Adrenal gland (tissue), 9 donors: ENCODE measurements at regions not wholly inside any gene's neighbourhood (a gene's known extent, or its start where the extent isn't known, plus 50 kb on each side); places are given as distances from the start of the nearest gene placed in this dataset.

ENCODE experiments used
- DNase-seq, 7 donors: peaks; one replicate each; pipeline ENCODE4 v3.0.0-alpha.2; 2019 to 2020
- H3K27ac ChIP-seq, 5 donors: fragments of 200-600 bp; sonication (generic) in 4 of 5; 1 replicate in 3 of 5; 2 replicates in 2 of 5; pipeline versions ENCODE4 v1.5.1 to v1.8.0; 2016 to 2020; ENCODE audit warnings: mild to moderate bottlenecking in 1 of 5
- H3K27me3 ChIP-seq: fragments of 200-600 bp; 2 replicates; pipeline ENCODE4 v1.8.0; 2021
- H3K36me3 ChIP-seq, 2 donors: fragments of 200-600 bp; replicated peaks in 1 of 2; 1 replicate in 1 of 2; 2 replicates in 1 of 2; pipeline versions ENCODE4 v1.5.1 to v1.8.0; 2018 to 2022
- H3K4me1 ChIP-seq, 2 donors: fragments of 200-600 bp; replicated peaks in 1 of 2; 1 replicate in 1 of 2; 2 replicates in 1 of 2; pipeline versions ENCODE4 v1.5.1 to v1.8.0; 2018 to 2021
- H3K4me3 ChIP-seq, 4 donors: fragments of 200-600 bp; sonication (generic) in 3 of 4; one replicate each; pipeline ENCODE4 v1.5.1; 2016 to 2018
- H3K9me3 ChIP-seq, 3 donors: fragments of 200-600 bp; sonication (generic) in 1 of 3; replicated peaks in 1 of 3; 1 replicate in 2 of 3; 2 replicates in 1 of 3; pipeline versions ENCODE4 v1.5.1 to v1.8.0; 2016 to 2021
- POLR2A ChIP-seq, 2 donors: fragments of 450-650 bp; IDR thresholded peaks; one replicate each; pipeline ENCODE4 v1.6.1; 2017; ENCODE audit warnings: antibody characterized with exemption in 2 of 2, mild to moderate bottlenecking in 2 of 2, moderate library complexity in 1 of 2
- WGBS, 4 donors: extraction: QIAGEN DNeasy Blood & Tissue Kit in 2 of 4; methylation state at CpG; one replicate each; pipeline versions ENCODE4 v1.1.5 to v1.1.7; 2013 to 2017; 5-methylcytosine and 5-hydroxymethylcytosine counted together
- intact Hi-C, 2 donors: fragments of 100-400 bp; cut with DNase I; formaldehyde crosslinking; loops; one replicate each; pipeline versions ENCODE4 v1.14.1 to v1.15.0; 2022 to 2023
- TF ChIP-seq, protein P1 (sequence below), 6 experiments: fragments of 450-650 bp in 4 of 6; fragments of 200-600 bp in 2 of 6; sonication (generic) in 1 of 6; IDR thresholded peaks; 1 replicate in 5 of 6; 2 replicates in 1 of 6; pipeline versions ENCODE4 v1.5.1 to v1.8.0; 2016 to 2021; ENCODE audit warnings: antibody characterized with exemption in 6 of 6, mild to moderate bottlenecking in 2 of 6, moderate library complexity in 1 of 6
- donor health status: healthy with polysubstance abuse.
- donor health status: Bipolar disorder and iron deficiency.
- donor health status: DM: yes; HTN: yes; CAD: no.
- donor health status: DM: no; HTN: no; CAD: no.
- donor health status: DM: no; HTN: no; CAD: no.

DNA sequence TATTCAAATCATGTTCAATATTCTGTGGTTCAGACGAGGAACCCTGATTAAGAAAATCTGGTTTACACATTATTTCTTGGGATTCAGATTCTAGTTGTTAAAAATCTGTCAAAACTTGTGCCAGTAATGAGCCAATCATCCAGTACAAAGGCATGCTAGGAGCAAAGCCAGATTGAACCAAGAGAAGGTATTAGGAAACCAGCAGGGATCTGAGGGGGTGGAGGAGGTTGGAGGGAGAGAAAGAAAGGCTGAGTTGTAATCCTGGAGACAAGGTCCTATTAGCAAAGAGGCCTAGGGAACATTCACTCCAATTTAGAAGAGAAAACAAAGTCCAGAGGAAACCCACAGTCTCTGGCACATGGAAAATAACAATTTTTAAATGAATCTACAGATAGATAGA lies 352.9 kb downstream of the LTN1 start:
- no peaks in the 10 kb centered on the region for H3K36me3 ChIP-seq
- no peaks in the 10 kb centered on the region for H3K9me3 ChIP-seq
- intact Hi-C loops = no loop called here
- no peaks in the 10 kb centered on the region for H3K27me3 ChIP-seq
- TF ChIP-seq, protein P1, sequence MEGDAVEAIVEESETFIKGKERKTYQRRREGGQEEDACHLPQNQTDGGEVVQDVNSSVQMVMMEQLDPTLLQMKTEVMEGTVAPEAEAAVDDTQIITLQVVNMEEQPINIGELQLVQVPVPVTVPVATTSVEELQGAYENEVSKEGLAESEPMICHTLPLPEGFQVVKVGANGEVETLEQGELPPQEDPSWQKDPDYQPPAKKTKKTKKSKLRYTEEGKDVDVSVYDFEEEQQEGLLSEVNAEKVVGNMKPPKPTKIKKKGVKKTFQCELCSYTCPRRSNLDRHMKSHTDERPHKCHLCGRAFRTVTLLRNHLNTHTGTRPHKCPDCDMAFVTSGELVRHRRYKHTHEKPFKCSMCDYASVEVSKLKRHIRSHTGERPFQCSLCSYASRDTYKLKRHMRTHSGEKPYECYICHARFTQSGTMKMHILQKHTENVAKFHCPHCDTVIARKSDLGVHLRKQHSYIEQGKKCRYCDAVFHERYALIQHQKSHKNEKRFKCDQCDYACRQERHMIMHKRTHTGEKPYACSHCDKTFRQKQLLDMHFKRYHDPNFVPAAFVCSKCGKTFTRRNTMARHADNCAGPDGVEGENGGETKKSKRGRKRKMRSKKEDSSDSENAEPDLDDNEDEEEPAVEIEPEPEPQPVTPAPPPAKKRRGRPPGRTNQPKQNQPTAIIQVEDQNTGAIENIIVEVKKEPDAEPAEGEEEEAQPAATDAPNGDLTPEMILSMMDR (IDR thresholded peaks at IDR 0.05) = no peak
- TF ChIP-seq POLR2A (IDR thresholded peaks at IDR 0.05) = no peak
- no peak for DNase-seq
- H3K4me3 ChIP-seq = no peak overlapping the region
- 62 to 86% (median 74%) methylated on average over 1 of the region's 1 CpG for WGBS, 4 donors
- H3K27ac ChIP-seq = no peak overlapping the region
- H3K4me1 ChIP-seq = no peaks in the 10 kb centered on the region

- TF ChIP-seq, protein P1 (IDR thresholded peaks at IDR 0.05) = no peak
- TF ChIP-seq POLR2A (IDR thresholded peaks at IDR 0.05) = no peak
- Histone ChIP-seq H3K4me3 (no peak overlapping the region), H3K27ac (no peak overlapping the region), H3K36me3 (no peaks in the 10 kb centered on the region), H3K4me1 (no peaks in the 10 kb centered on the region), H3K9me3 (no peaks in the 10 kb centered on the region), H3K27me3 (no peaks in the 10 kb centered on the region)
- intact Hi-C loops = no loop called here
- no peak for DNase-seq
- WGBS, 4 donors = 64 to 77% (median 73%) methylated on average over 9 of the region's 9 CpGs
Observed at GRCh38 chr21:28636752-28637691, 355.7 kb downstream of the LTN1 start.

DNA sequence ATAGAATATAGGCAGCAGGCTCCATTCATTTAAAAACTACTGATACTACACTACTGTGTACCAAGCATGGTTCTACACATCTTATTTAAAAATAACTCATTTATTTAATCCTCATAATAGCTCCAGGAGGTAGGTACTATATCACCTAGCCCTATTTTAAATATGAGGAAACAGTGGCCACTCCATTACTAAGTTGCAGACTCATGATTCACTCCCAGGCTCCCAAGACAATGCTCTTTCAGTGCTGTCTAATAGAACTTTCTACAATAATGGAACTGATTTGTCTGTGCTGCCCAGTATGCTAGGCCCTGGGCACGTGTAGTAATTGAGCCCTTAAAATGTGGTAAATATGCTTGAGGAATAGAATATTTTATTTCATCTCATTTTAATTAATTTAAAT lies 357.1 kb downstream of the LTN1 start:
- no peaks in the 10 kb centered on the region for H3K4me1 ChIP-seq
- no peaks in the 10 kb centered on the region for H3K36me3 ChIP-seq
- no peak overlapping the region for H3K27ac ChIP-seq
- intact Hi-C loops = no loop called here
- no peak for DNase-seq
- 67 to 82% (median 78%) methylated on average over 1 of the region's 1 CpG for WGBS, 4 donors
- H3K9me3 ChIP-seq = no peaks in the 10 kb centered on the region
- no peak overlapping the region for H3K4me3 ChIP-seq
- TF ChIP-seq, protein P1 (IDR thresholded peaks at IDR 0.05) = no peak
- no peak for TF ChIP-seq POLR2A (IDR thresholded peaks at IDR 0.05)
- H3K27me3 ChIP-seq = no peaks in the 10 kb centered on the region

- DNase-seq = no peak
- no peaks in the 10 kb centered on the region for H3K27me3 ChIP-seq
- no peaks in the 10 kb centered on the region for H3K9me3 ChIP-seq
- no peaks in the 10 kb centered on the region for H3K4me1 ChIP-seq
- 71 to 83% (median 76%) methylated on average over 12 of the region's 12 CpGs for WGBS, 4 donors
- intact Hi-C loops = no loop called here
- no peak overlapping the region for H3K4me3 ChIP-seq
- H3K36me3 ChIP-seq = no peaks in the 10 kb centered on the region
- H3K27ac ChIP-seq = no peak overlapping the region
- no peak for TF ChIP-seq POLR2A (IDR thresholded peaks at IDR 0.05)
- TF ChIP-seq, protein P1 (IDR thresholded peaks at IDR 0.05) = no peak
Observed at GRCh38 chr21:28633839-28634555, 358.7 kb downstream of the LTN1 start.
